ENCODE measurements at regions not wholly inside any gene's neighbourhood (a gene's known extent, or its start where the extent isn't known, plus 50 kb on each side); places are given as distances from the start of the nearest gene placed in this dataset.

- TF ChIP-seq POLR2AphosphoS5 (IDR thresholded peaks at IDR 0.05) (no peak), CTCF (IDR thresholded peaks at IDR 0.05) (no peak), POLR2A (IDR thresholded peaks at IDR 0.05; ENCODE audit: low read depth) (no peak)
Measured at GRCh38 chr4:26013629-26014028, 99.6 kb downstream of the SMIM20 start.

Data from esophagus muscularis mucosa (tissue), 3 donors.